Progenitor cell of endocrine pancreas (in vitro differentiated cells): ENCODE measurements at regions not wholly inside any gene's neighbourhood (a gene's known extent, or its start where the extent isn't known, plus 50 kb on each side); places are given as distances from the start of the nearest gene placed in this dataset.

Experiments
- DNase-seq: peaks from one replicate; pipeline ENCODE4 v3.0.0; 2021; ENCODE audit warnings: low spot score; ENCODE audit not compliant: unreplicated experiment
- H3K27ac Mint-ChIP-seq: 2 replicates; pipeline ENCODE4 v1.8.0; 2021; ENCODE audit warnings: mild to moderate bottlenecking, moderate library complexity, mixed read lengths
- H3K27me3 Mint-ChIP-seq: 2 replicates; pipeline ENCODE4 v1.8.0; 2021; ENCODE audit warnings: mixed read lengths
- H3K36me3 Mint-ChIP-seq: 2 replicates; pipeline ENCODE4 v1.8.0; 2022; ENCODE audit warnings: mixed read lengths; ENCODE audit not compliant: insufficient read depth
- H3K4me1 Mint-ChIP-seq: 2 replicates; pipeline ENCODE4 v1.8.0; 2021; ENCODE audit warnings: low read depth, mixed read lengths
- H3K4me3 Mint-ChIP-seq: 2 replicates; pipeline ENCODE4 v1.8.0; 2021; ENCODE audit warnings: low read depth, mild to moderate bottlenecking, moderate library complexity, mixed read lengths
- H3K9me3 Mint-ChIP-seq: 2 replicates; pipeline ENCODE4 v1.8.0; 2021; ENCODE audit warnings: low read depth, mixed read lengths
- CTCF ChIP-seq: fragments of 200-600 bp; sonication (generic); IDR thresholded peaks from one replicate; pipeline ENCODE4 v1.5.0; 2021; ENCODE audit warnings: antibody characterized with exemption, mild to moderate bottlenecking; ENCODE audit not compliant: unreplicated experiment

- no peaks in the 10 kb centered on the region for H3K36me3 Mint-ChIP-seq
- no peak overlapping the region for H3K27ac Mint-ChIP-seq
Observed at GRCh38 chr5:4222147-4222546, 626.5 kb downstream of the IRX1 start.

GRCh38 chr5:4222821-4223220 lies 627.2 kb downstream of the IRX1 start:
- no peak overlapping the region for H3K4me3 Mint-ChIP-seq
- no peaks in the 10 kb centered on the region for H3K4me1 Mint-ChIP-seq
- no peak for DNase-seq
- TF ChIP-seq CTCF: no peak
- H3K36me3 Mint-ChIP-seq: no peaks in the 10 kb centered on the region
- peaks cover 44% of the 10 kb centered on the region for H3K27me3 Mint-ChIP-seq
- H3K27ac Mint-ChIP-seq: no peak overlapping the region
- H3K9me3 Mint-ChIP-seq: no peaks in the 10 kb centered on the region

More at GRCh38 chr5:4222147-4222546, 626.5 kb downstream of the IRX1 start:
- TF ChIP-seq CTCF: no peak
- H3K27me3 Mint-ChIP-seq: peaks cover 45% of the 10 kb centered on the region
- H3K4me3 Mint-ChIP-seq: no peak overlapping the region
- DNase-seq: no peak
- H3K4me1 Mint-ChIP-seq: no peaks in the 10 kb centered on the region
- H3K9me3 Mint-ChIP-seq: no peaks in the 10 kb centered on the region

GRCh38 chr5:4225741-4226140 lies 630.1 kb downstream of the IRX1 start:
- Mint-ChIP-seq H3K27ac (no peak overlapping the region), H3K4me1 (peaks cover 5% of the 10 kb centered on the region), H3K27me3 (peaks cover 50% of the 10 kb centered on the region), H3K4me3 (no peak overlapping the region), H3K36me3 (no peaks in the 10 kb centered on the region), H3K9me3 (no peaks in the 10 kb centered on the region)
- no peak for DNase-seq
- no peak for TF ChIP-seq CTCF

- H3K27me3 Mint-ChIP-seq: peaks cover 43% of the 10 kb centered on the region
- H3K4me1 Mint-ChIP-seq: peaks cover 14% of the 10 kb centered on the region
- no peaks in the 10 kb centered on the region for H3K36me3 Mint-ChIP-seq
- no peak for TF ChIP-seq CTCF
- H3K9me3 Mint-ChIP-seq: no peaks in the 10 kb centered on the region
- H3K27ac Mint-ChIP-seq: no peak overlapping the region
- H3K4me3 Mint-ChIP-seq: no peak overlapping the region
- DNase-seq: no peak
Observed at GRCh38 chr5:4226565-4226964, 630.9 kb downstream of the IRX1 start.

GRCh38 chr5:4228708-4229107 lies 633.1 kb downstream of the IRX1 start:
- no peak for TF ChIP-seq CTCF
- no peak for DNase-seq
- Mint-ChIP-seq H3K4me3 (no peak overlapping the region), H3K4me1 (peaks cover 30% of the 10 kb centered on the region), H3K9me3 (peaks cover 1% of the 10 kb centered on the region), H3K27ac (no peak overlapping the region), H3K27me3 (peaks cover 36% of the 10 kb centered on the region), H3K36me3 (peaks cover under 1% of the 10 kb centered on the region)
